HL-60/S4 treated with phorbol 12-myristate 13-acetate at 8.2 ng/mL for 4 days and 3 days (cell line): ENCODE measurements at regions not wholly inside any gene's neighbourhood (a gene's known extent, or its start where the extent isn't known, plus 50 kb on each side); places are given as distances from the start of the nearest gene placed in this dataset.
"Not testable (repeated sequence)": the region's sequence is repeated elsewhere in the genome, so short reads cannot be mapped to it uniquely, and the experiment has no call there.

Experiments used
- in situ Hi-C: fragments of 300-500 bp; cut with MboI; formaldehyde crosslinking; loops from 2 replicates; pipeline ENCODE4 v1.15.0; 2022; ENCODE audit warnings: low sequenced_read_pairs

- in situ Hi-C loops: no loop called here
Observed at GRCh38 chr5:75002271-75002670, 50.1 kb downstream of the GCNT4 start.

- in situ Hi-C loops: no loop called here
Observed at GRCh38 chr5:74995926-74996325, 56.4 kb downstream of the GCNT4 start.

- in situ Hi-C loops: no loop called here
Observed at GRCh38 chr5:74994826-74995225, 57.5 kb downstream of the GCNT4 start.

- in situ Hi-C loops: no loop called here
Observed at GRCh38 chr5:74993743-74994142, 58.6 kb downstream of the GCNT4 start.

- in situ Hi-C loops: no loop called here
Observed at GRCh38 chr5:74992791-74993190, 59.6 kb downstream of the GCNT4 start.

- in situ Hi-C loops: no loop called here
Observed at GRCh38 chr5:74991522-74991921, 60.8 kb downstream of the GCNT4 start.

- in situ Hi-C loops: no loop called here
Observed at GRCh38 chr5:74990194-74990593, 62.2 kb downstream of the GCNT4 start.

- in situ Hi-C loops: no loop called here
Observed at GRCh38 chr5:74988273-74988983, 63.9 kb downstream of the GCNT4 start.

- in situ Hi-C loops: no loop called here
Observed at GRCh38 chr5:74978345-74978744, 74.0 kb downstream of the GCNT4 start.

GRCh38 chr5:74977471-74977870 lies 74.9 kb downstream of the GCNT4 start:
- in situ Hi-C loops: no loop called here

GRCh38 chr5:74976651-74977050 lies 75.7 kb downstream of the GCNT4 start:
- in situ Hi-C loops: no loop called here

- in situ Hi-C loops: no loop called here
Observed at GRCh38 chr5:74975582-74975981, 76.8 kb downstream of the GCNT4 start.

GRCh38 chr5:74974451-74975091 lies 77.8 kb downstream of the GCNT4 start:
- in situ Hi-C loops: no loop called here

- in situ Hi-C loops: no loop called here
Observed at GRCh38 chr5:74973694-74974093, 78.7 kb downstream of the GCNT4 start.

GRCh38 chr5:74971947-74972460 lies 80.4 kb downstream of the GCNT4 start:
- in situ Hi-C loops: no loop called here

GRCh38 chr5:74970891-74971290 lies 81.5 kb downstream of the GCNT4 start:
- in situ Hi-C loops: not testable (repeated sequence)

- in situ Hi-C loops: no loop called here
Observed at GRCh38 chr5:74969726-74970125, 82.6 kb downstream of the GCNT4 start.

GRCh38 chr5:74966141-74967026 lies 86.0 kb downstream of the GCNT4 start:
- in situ Hi-C loops: no loop called here

- in situ Hi-C loops: no loop called here
Observed at GRCh38 chr5:74963407-74963806, 89.0 kb downstream of the GCNT4 start.

- in situ Hi-C loops: no loop called here
Observed at GRCh38 chr5:74957906-74958305, 91.7 kb upstream of the FAM169A start.

- in situ Hi-C loops: no loop called here
Observed at GRCh38 chr5:74957029-74957784, 91.0 kb upstream of the FAM169A start.
